SH-SY5Y (cell line): ENCODE measurements at regions not wholly inside any gene's neighbourhood (a gene's known extent, or its start where the extent isn't known, plus 50 kb on each side); places are given as distances from the start of the nearest gene placed in this dataset.

Source experiments
- GATA2 ChIP-seq: IDR thresholded peaks from 2 replicates; pipeline ENCODE4 v1.6.1; 2011; ENCODE audit warnings: mild to moderate bottlenecking, low read depth, low read length
- GATA3 ChIP-seq: IDR thresholded peaks from 2 replicates; pipeline ENCODE4 v1.6.1; 2011; ENCODE audit warnings: low read depth, mild to moderate bottlenecking, low read length, moderate library complexity

GRCh38 chr18:77897606-77898005 is 648.0 kb downstream of the GALR1 start:
- TF ChIP-seq GATA3, result no peak

- TF ChIP-seq GATA2, result no peak
Measured at GRCh38 chr18:77899972-77900754, 650.5 kb downstream of the GALR1 start.

DNA sequence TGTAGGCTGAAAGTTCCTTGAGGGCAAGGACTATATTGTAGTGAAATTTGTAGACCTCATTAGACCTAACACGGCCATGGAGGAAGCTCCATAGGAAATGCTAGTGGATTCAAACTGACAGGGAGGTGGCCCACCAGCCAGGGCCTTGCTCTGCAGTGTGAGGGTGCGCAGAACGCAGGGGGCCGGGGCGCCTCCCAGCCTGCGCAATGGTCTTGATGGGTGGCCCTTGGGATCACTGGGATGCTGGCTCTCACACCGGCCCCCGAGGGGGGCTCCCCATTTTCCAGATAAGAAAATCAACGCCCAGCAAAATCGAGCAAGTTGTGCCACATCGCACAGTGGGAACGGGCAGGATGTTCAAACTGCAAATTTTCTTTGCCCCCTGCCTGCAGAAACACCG is 655.4 kb downstream of the GALR1 start:
- TF ChIP-seq GATA3 (no peak), GATA2 (no peak)

GRCh38 chr18:77905449-77906055 is 655.9 kb downstream of the GALR1 start:
- TF ChIP-seq GATA3, result no peak
- no peak for TF ChIP-seq GATA2

DNA sequence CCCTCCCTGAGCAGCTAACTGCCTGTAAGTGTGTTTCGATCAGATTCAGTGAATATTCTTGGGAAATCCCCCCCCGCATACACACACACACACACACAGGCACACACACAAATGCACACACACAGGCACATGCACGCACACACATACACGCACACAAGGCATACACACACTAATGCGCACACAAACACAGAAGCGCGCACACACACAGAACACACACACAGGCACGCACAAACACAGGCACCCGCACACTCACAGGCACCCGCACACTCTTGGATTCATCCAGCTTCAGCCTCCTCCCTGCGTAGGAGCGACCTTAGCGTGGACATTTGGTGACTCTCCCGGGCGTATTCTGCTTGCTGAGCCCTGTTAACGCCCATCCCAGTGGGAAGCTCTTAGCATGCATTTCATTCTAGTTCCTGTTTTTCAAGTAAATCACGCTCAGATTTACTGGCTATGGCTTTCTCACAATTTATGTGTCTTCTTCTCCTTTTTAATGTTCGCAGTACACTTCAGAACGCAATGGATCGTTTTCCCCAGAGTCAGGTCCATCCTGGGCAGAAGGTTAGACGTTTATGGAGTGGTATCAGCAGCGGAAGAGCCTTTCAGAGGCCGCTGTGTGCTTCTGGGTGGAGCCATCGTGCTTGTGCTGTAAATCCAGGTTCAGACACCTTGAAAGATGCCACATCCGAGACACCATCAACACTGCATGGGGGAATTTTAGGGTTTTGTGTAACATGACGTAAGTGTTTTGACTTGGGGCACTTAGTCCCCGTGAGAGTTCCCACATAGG is 656.6 kb downstream of the GALR1 start:
- TF ChIP-seq GATA3 (no peak), GATA2 (no peak)

DNA sequence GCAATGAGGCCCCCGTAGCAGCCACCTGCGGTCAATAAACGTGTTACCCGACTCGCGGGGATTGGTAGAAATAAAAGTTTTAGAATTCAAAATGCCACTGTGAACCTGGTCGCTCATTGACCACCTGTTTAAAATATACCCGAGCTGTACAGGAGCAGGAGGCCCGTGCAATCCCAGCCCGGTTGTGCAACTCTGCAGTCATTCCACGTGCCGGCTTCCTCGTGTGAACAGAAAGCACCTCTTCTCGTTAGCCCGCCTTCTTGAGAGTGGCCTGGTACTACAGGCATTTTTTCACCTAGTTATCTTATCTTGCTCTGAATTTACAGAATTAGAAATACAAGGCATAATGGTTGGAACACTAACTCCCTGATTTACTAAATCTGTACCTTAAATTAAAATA is 660.7 kb downstream of the GALR1 start:
- TF ChIP-seq GATA2 (no peak), GATA3 (no peak)

- TF ChIP-seq GATA2 (no peak), GATA3 (no peak)
Measured at GRCh38 chr18:77911971-77912605, 662.4 kb downstream of the GALR1 start.

- TF ChIP-seq GATA3 (no peak), GATA2 (no peak)
Measured at GRCh38 chr18:77918730-77919129, 669.1 kb downstream of the GALR1 start.

DNA sequence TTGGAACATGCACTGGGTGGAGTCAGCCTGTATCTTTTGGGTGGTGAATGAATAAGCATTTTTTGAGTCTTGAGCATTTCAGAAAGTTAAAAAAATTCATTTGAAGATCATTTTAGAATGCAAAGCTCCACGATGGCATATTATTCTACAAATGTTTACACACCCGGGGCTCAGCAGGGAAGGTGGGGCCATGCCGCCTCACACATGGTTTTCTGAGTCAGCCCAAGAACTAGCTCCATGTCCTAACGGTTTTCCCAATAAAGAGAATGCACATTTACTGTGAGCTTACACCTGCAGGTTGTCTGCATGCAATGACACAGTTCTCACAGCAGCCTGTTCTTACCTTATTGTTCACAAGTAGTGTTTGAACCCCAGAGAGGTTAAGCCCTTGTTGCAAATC is 670.3 kb downstream of the GALR1 start:
- TF ChIP-seq GATA3 (no peak), GATA2 (no peak)

DNA sequence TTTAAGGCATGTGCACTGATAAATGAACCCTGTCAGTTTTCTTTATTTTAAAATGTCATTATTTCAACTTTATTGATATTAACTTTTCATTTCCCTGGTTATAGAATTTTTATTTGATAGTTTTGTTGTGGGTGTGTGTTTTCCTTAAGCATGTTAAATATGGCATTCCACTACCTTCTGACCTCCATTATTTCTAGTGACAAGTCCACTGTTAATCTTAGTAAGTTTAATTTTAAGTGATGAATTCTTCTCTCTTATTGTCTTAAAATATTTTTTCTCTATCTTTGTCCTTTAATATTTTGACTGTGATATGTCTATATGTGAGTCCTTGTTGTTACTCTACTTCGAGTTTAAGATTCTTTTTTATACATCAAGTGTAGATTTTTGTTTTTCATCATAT is 685.7 kb downstream of the GALR1 start:
- no peak for TF ChIP-seq GATA2
- no peak for TF ChIP-seq GATA3

DNA sequence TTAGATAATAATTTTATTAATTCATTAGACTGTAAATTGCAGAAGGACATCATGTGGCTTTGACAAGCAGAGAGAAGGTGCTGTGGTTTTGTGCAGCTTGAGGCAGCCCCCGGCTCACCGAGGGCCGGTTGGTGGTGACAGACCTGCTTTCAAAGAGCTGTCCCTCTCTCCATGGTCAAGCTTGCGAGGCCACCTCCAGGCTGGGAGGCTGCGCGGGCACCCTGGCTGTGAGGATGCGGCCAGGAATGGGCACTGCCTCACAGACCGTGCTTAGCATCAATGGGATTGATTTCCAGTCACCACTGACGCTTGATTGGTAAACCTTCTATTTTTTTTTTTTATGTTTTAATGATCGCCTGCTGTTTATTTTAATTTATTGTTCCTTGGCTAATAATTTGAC is 690.9 kb downstream of the GALR1 start:
- TF ChIP-seq GATA3 (no peak), GATA2 (no peak)

DNA sequence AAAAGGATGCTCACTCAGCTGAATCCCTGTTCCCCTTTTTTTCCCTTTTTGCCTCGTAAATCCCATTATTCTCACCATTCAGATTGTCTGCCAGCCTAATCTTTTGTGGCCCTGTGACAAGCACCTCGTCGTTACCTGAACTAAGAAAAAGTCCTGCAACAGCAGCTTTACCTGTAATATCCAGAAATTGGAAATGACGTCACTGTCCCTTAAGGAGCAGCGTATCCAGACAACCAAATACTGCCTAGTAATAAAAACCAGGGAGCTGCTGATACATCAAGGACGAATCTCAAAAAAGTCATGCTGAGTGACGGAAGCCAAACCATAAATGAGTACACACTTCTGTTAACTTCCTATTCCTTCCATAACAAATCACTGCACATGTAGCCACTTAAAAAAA is 694.9 kb downstream of the GALR1 start:
- TF ChIP-seq GATA3 (no peak), GATA2 (no peak)

- no peak for TF ChIP-seq GATA2
- no peak for TF ChIP-seq GATA3
Measured at GRCh38 chr18:77948567-77948966, 698.9 kb downstream of the GALR1 start.

DNA sequence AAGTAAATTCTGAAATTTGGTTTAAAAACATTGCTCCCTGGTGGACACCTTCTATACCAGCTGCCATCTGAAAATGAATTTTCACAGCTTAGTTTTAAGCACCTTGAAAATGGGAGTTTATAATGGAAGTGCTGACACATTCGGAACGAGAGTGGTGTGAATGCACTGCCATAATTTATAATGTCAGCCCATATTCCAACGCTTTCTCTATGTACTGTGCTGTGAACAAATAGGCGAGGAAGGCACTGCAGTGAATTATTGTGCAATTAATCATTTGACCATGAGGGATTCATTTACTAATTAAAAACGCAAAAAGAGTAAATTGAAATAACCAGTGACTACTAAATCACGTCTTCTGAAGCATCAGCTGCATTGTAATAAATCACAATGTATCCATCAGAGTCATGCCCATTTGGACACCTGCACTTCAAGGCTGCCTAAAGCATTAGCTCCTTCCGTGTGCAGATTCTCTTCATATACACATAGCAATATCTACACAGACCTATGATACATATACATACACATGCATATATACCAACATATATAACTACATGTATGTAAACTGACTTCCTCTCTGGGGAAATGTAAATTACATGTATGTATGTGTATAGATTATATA is 699.8 kb downstream of the GALR1 start:
- no peak for TF ChIP-seq GATA2
- TF ChIP-seq GATA3, result no peak
